GM19043 (cell line): ENCODE measurements at regions not wholly inside any gene's neighbourhood (a gene's known extent, or its start where the extent isn't known, plus 50 kb on each side); places are given as distances from the start of the nearest gene placed in this dataset.
"Not testable (repeated sequence)": the region's sequence is repeated elsewhere in the genome, so short reads cannot be mapped to it uniquely, and the experiment has no call there.

ENCODE experiments used
- ATAC-seq: cut with Tn5 transposase; IDR thresholded peaks from one replicate; pipeline ENCODE4 v1.9.1; 2021; ENCODE audit warnings: low read depth; ENCODE audit not compliant: unreplicated experiment

GRCh38 chr13:84831666-84832657, 949.7 kb upstream of the SLITRK1 start:
- no peak for ATAC-seq

- no peak for ATAC-seq
These were observed 941.3 kb upstream of the SLITRK1 start for GRCh38 chr13:84823528-84823927.

DNA sequence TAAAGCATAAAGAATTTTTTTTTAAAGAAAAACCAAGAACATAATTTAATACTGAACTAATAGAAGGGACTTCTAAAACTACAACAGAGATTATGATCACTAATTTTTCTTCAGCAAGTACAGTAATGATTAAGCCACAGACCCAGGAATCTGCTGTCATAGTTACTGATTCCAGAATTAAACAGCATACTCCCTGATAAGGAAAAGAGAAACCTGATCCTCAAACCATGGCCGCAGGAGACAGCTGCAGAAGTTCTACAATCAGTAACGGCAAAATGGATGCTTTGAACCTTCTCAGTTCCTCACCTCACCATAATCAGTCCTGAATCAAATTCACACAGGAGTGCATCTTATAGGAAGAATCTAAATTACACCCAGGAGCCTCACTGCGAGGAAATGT, 939.0 kb upstream of the SLITRK1 start:
- ATAC-seq = no peak

- ATAC-seq = no peak
These were observed 934.4 kb upstream of the SLITRK1 start for GRCh38 chr13:84816567-84817105.

GRCh38 chr13:84812789-84813188, 930.5 kb upstream of the SLITRK1 start:
- no peak for ATAC-seq

DNA sequence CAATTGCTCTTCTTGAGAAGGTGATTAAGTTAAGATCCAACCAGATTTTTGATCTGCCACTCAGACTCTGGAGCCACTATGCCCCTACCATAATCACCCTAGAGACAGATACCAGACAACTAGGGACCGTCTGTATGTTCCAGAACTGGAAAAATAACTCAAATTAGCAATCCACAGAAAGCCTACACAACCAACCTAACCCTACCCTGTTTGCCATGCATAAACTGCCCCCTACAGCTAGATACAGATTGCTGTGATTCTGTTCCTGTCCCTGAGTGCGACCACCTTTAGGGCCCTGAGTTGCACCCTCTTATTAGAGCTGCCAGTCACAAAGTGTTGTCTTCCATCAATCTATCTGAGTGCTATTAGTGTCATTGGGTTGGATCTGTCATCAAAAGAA, 929.8 kb upstream of the SLITRK1 start:
- ATAC-seq = no peak

GRCh38 chr13:84810781-84811180, 928.5 kb upstream of the SLITRK1 start:
- no peak for ATAC-seq

- ATAC-seq = no peak
These were observed 919.8 kb upstream of the SLITRK1 start for GRCh38 chr13:84802073-84802472.

DNA sequence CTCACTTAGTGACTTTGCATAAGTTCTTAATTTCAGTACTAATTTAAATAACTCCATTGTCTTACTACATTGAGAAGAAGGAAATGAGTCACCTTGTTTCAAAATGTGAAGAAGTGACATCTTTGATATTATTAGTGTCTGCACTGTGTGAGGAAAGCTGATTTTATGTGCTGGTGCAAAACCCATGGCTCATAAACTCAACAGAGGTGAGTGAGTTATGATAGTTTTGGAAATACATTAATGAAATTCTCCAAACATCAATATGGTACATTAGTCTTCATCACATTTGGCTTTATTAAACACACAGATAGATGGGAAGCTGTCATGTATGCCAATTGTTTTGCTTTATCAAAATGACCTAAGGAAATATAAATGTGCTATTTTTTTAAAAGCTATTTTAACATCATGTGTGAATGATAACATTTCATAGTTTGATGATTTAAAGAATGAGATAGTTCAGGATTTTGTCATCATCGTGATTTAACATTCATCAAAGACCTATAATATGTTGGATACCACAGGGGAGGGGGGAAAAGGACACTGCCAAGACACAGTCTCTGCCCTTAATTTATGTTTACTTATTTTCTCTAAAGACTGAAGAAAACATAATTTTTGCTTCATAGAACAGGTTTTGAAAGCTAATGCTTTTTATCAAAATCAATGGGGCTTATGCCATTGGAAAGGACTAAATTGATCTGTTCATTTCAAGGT, 902.3 kb upstream of the SLITRK1 start:
- ATAC-seq = no peak

DNA sequence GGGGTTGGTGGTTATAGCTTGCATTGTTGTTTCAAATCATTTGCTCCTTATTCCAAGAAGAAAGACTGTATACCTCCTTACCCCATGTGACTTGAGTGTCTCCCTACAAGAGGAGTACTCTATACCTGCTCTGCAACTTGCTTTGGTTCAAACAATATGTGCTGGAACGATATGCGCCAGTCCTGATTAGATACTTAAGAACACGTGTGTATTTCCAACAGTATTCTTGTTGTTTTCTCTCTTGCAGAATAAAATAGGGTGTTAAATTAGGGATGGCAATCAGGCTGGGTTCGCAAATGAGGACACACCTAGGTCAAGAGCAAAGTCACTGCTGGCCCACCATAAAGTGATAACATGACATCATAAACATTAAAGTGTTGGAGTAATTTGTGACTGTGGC, 895.0 kb upstream of the SLITRK1 start:
- no peak for ATAC-seq

DNA sequence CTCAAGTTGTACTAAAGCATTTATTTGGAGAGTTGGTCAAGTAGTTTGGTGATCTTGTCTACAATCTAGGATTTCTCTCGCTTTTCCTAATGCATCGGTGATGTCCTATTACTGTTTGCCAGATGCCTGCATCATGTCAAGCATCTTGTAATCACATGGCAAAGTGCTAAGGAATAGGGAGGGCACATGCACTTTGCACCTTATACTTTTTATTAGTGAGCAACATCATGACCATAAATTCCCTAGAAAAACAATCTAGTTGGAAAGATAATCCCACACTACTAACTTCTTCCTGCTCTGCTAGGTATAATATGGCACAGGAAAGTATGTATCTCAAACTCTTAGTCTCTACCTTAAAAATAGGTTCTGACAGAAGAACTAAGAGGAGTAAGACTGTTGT, 894.3 kb upstream of the SLITRK1 start:
- no peak for ATAC-seq

DNA sequence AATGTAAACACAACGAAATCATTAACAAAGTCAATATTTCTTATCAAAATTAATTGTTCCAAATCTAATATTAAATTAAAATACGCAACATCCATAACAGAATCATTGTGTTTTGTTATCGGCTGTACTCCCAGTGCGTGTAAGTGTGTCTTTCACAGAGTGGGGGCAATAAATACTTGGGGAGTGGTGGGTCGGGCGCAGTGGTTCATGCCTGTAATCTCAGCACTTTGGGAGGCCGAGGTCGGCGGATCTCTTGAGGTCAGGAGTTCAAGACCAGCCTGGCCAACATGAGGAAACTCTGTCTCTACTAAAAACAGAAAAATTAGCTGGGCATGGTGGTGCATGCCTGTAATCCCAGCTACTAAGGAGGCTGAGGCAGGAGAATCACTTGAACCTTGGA, 893.6 kb upstream of the SLITRK1 start:
- ATAC-seq = not testable (repeated sequence)

GRCh38 chr13:84774111-84774510, 891.8 kb upstream of the SLITRK1 start:
- ATAC-seq = no peak

DNA sequence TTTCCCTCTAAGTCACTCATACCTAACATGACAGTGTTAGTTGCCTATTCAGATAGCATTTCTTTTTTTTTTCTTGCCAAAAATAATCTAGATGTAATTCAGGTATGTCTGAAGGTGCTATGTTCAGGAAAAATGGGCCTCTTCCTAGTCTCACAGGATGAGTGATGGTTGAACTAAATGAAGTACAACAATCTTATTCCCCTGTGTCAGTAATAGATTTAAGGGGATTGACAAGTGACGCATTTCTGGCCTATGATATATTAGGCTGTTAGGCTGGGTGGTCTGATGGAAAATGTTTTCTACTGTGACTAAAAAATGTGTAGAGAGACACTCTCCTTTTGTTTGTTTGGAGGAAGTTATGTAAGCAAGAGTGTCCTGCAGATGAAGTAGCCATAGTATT, 878.7 kb upstream of the SLITRK1 start:
- ATAC-seq = no peak

- no peak for ATAC-seq
These were observed 866.9 kb upstream of the SLITRK1 start for GRCh38 chr13:84749126-84749525.

- ATAC-seq = no peak
These were observed 862.8 kb upstream of the SLITRK1 start for GRCh38 chr13:84745051-84745551.

DNA sequence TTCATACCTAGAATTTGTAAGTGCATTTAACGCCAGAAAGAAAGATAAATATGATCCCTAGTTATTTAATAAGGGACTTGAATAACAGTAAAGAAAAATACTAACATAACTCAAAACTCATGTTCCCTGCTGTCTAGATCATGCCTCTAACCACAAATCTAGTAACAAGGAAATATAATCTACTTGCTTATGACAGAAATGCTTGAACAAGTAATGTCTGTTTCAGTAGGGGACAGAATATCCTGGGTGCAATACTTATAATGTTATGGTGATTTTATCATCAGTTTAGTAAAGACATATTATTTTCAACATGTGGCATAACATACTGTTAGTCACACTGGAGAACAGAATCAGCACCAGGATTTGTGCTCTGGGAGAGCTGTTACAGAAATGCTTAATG, 861.9 kb upstream of the SLITRK1 start:
- ATAC-seq = no peak

DNA sequence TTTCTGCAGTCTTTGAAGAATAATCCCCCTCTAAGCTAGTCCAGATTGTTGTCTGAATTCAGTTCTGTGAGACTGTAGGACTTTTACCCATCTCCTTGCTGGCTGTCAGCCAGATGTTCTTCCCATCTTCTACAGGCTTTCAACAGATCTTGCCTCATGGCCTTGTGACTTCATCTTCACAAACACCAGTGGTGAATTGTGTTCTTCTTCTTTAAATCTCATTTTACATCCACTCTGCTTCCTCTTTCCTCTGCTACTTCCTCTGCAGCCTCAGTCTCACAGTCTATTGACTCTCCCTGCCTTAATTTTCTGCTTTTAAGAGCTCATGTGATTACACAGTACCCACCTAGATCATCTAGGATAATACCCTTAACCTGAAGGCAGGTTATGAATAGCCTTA, 859.0 kb upstream of the SLITRK1 start:
- no peak for ATAC-seq

DNA sequence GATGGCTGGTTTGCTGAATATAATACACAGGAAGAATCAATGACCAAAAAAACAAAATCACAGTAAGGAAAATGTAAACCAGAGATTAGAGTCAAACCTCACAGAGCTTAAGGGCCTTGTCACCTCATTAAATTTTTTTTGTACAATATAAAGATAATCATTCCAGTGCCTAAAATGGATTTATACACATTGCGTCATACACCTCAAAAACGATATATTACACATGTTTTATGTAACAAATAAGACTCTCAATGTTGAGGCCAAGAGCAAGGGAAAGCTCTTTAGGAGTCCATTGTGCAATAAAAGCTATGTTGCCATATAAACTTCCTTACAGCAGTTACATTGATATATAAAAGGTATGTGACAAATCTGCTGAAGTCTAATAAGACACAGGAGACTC, 856.7 kb upstream of the SLITRK1 start:
- ATAC-seq = no peak

- ATAC-seq = no peak
These were observed 855.4 kb upstream of the SLITRK1 start for GRCh38 chr13:84737661-84738060.

- ATAC-seq = no peak
These were observed 848.1 kb upstream of the SLITRK1 start for GRCh38 chr13:84730376-84730775.
